Adrenal gland (tissue), 9 donors: ENCODE measurements at regions not wholly inside any gene's neighbourhood (a gene's known extent, or its start where the extent isn't known, plus 50 kb on each side); places are given as distances from the start of the nearest gene placed in this dataset.

Experiments used
- DNase-seq, 7 donors: peaks; one replicate each; pipeline ENCODE4 v3.0.0-alpha.2; 2019 to 2020
- H3K27ac ChIP-seq, 5 donors: fragments of 200-600 bp; sonication (generic) in 4 of 5; 1 replicate in 3 of 5; 2 replicates in 2 of 5; pipeline versions ENCODE4 v1.5.1 to v1.8.0; 2016 to 2020; ENCODE audit warnings: mild to moderate bottlenecking in 1 of 5
- H3K27me3 ChIP-seq: fragments of 200-600 bp; 2 replicates; pipeline ENCODE4 v1.8.0; 2021
- H3K36me3 ChIP-seq, 2 donors: fragments of 200-600 bp; replicated peaks in 1 of 2; 1 replicate in 1 of 2; 2 replicates in 1 of 2; pipeline versions ENCODE4 v1.5.1 to v1.8.0; 2018 to 2022
- H3K4me1 ChIP-seq, 2 donors: fragments of 200-600 bp; replicated peaks in 1 of 2; 1 replicate in 1 of 2; 2 replicates in 1 of 2; pipeline versions ENCODE4 v1.5.1 to v1.8.0; 2018 to 2021
- H3K4me3 ChIP-seq, 4 donors: fragments of 200-600 bp; sonication (generic) in 3 of 4; one replicate each; pipeline ENCODE4 v1.5.1; 2016 to 2018
- H3K9me3 ChIP-seq, 3 donors: fragments of 200-600 bp; sonication (generic) in 1 of 3; replicated peaks in 1 of 3; 1 replicate in 2 of 3; 2 replicates in 1 of 3; pipeline versions ENCODE4 v1.5.1 to v1.8.0; 2016 to 2021
- POLR2A ChIP-seq, 2 donors: fragments of 450-650 bp; IDR thresholded peaks; one replicate each; pipeline ENCODE4 v1.6.1; 2017; ENCODE audit warnings: antibody characterized with exemption in 2 of 2, mild to moderate bottlenecking in 2 of 2, moderate library complexity in 1 of 2
- WGBS, 4 donors: extraction: QIAGEN DNeasy Blood & Tissue Kit in 2 of 4; methylation state at CpG; one replicate each; pipeline versions ENCODE4 v1.1.5 to v1.1.7; 2013 to 2017; 5-methylcytosine and 5-hydroxymethylcytosine counted together
- intact Hi-C, 2 donors: fragments of 100-400 bp; cut with DNase I; formaldehyde crosslinking; loops; one replicate each; pipeline versions ENCODE4 v1.14.1 to v1.15.0; 2022 to 2023
- TF ChIP-seq, protein P1 (sequence below), 6 experiments: fragments of 450-650 bp in 4 of 6; fragments of 200-600 bp in 2 of 6; sonication (generic) in 1 of 6; IDR thresholded peaks; 1 replicate in 5 of 6; 2 replicates in 1 of 6; pipeline versions ENCODE4 v1.5.1 to v1.8.0; 2016 to 2021; ENCODE audit warnings: antibody characterized with exemption in 6 of 6, mild to moderate bottlenecking in 2 of 6, moderate library complexity in 1 of 6
- donor health status: healthy with polysubstance abuse.
- donor health status: Bipolar disorder and iron deficiency.
- donor health status: DM: yes; HTN: yes; CAD: no.
- donor health status: DM: no; HTN: no; CAD: no.
- donor health status: DM: no; HTN: no; CAD: no.

DNA sequence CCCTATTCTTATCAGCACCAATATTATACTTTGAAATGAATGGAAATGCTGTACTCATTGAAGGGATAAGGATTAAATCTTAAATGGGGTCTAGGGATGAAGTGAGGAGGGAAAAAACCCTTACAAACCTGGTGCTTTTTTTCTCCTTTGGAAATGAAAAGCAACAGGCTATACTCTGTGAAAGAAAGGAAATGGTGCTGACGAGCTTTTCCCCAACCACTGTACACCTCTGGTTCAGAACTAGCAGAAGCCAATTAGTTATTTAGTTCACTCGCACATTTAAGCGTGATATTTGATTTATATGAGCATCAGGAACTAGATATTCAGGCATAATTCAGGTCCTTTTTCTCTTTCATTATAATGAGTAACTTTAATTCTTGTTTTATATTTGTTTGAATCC lies 74.5 kb upstream of the S1PR1 start:
- Histone ChIP-seq H3K36me3 (no peaks in the 10 kb centered on the region), H3K9me3 (no peaks in the 10 kb centered on the region), H3K4me3 (no peak overlapping the region), H3K4me1 (no peaks in the 10 kb centered on the region), H3K27ac (peak overlapping the region in 1 of 5 donors; percentile 31), H3K27me3 (no peaks in the 10 kb centered on the region)
- intact Hi-C loops = no loop called here
- TF ChIP-seq, protein P1, sequence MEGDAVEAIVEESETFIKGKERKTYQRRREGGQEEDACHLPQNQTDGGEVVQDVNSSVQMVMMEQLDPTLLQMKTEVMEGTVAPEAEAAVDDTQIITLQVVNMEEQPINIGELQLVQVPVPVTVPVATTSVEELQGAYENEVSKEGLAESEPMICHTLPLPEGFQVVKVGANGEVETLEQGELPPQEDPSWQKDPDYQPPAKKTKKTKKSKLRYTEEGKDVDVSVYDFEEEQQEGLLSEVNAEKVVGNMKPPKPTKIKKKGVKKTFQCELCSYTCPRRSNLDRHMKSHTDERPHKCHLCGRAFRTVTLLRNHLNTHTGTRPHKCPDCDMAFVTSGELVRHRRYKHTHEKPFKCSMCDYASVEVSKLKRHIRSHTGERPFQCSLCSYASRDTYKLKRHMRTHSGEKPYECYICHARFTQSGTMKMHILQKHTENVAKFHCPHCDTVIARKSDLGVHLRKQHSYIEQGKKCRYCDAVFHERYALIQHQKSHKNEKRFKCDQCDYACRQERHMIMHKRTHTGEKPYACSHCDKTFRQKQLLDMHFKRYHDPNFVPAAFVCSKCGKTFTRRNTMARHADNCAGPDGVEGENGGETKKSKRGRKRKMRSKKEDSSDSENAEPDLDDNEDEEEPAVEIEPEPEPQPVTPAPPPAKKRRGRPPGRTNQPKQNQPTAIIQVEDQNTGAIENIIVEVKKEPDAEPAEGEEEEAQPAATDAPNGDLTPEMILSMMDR (IDR thresholded peaks at IDR 0.05) = no peak
- no peak for TF ChIP-seq POLR2A (IDR thresholded peaks at IDR 0.05)
- DNase-seq = no peak
- 76 to 90% (median 79%) methylated on average over 3 of the region's 3 CpGs for WGBS, 4 donors

GRCh38 chr1:101161619-101162018 lies 75.2 kb upstream of the S1PR1 start:
- Histone ChIP-seq H3K4me3 (no peak overlapping the region), H3K4me1 (no peaks in the 10 kb centered on the region), H3K9me3 (no peaks in the 10 kb centered on the region), H3K27ac (peak overlapping the region in 1 of 5 donors; percentile 36), H3K27me3 (no peaks in the 10 kb centered on the region), H3K36me3 (no peaks in the 10 kb centered on the region)
- TF ChIP-seq, protein P1 (IDR thresholded peaks at IDR 0.05) = no peak
- WGBS, 4 donors = 52 to 59% (median 54%) methylated on average over 3 of the region's 3 CpGs
- no peak for DNase-seq
- intact Hi-C loops = no loop called here

DNA sequence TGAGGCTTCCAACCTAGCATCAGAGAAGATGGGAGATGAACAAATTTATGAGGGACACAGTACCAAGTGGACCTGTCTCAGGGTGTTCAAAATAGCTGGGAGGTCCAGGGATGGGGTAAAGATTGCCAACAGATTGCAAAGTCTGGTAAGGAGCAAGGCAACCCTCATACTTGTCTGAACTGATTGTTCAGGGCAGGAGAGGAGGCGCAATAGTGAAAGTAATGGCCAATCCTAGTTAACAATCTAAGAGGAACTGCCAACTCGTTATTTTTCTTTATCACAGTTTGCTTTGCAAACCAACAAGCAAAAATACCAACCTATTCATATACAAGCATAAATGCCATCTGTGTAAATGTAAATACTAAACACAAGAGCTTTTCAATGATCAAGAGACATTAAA lies 78.4 kb upstream of the S1PR1 start:
- WGBS, 4 donors = 84 to 88% (median 87%) methylated on average over 2 of the region's 2 CpGs

GRCh38 chr1:101154547-101154946 lies 82.3 kb upstream of the S1PR1 start:
- WGBS, 4 donors = 71 to 83% (median 79%) methylated on average over 1 of the region's 1 CpG
- intact Hi-C loops = loop anchor here in 1 of 2 donors (10.0 kb wide), 1 partner anchor 60 kb away; no protein-coding TSS in a partner anchor
- no peak for DNase-seq
- no peak overlapping the region for H3K27ac ChIP-seq
- H3K4me3 ChIP-seq = no peak overlapping the region
- H3K9me3 ChIP-seq = no peaks in the 10 kb centered on the region
- no peaks in the 10 kb centered on the region for H3K27me3 ChIP-seq
- no peak for TF ChIP-seq POLR2A (IDR thresholded peaks at IDR 0.05)
- TF ChIP-seq, protein P1 (IDR thresholded peaks at IDR 0.05) = no peak
- no peaks in the 10 kb centered on the region for H3K36me3 ChIP-seq
- no peaks in the 10 kb centered on the region for H3K4me1 ChIP-seq

More for the DNA sequence above, 78.4 kb upstream of the S1PR1 start:
- TF ChIP-seq, protein P1 (IDR thresholded peaks at IDR 0.05) = no peak
- no peak for TF ChIP-seq POLR2A (IDR thresholded peaks at IDR 0.05)
- H3K27me3 ChIP-seq = no peaks in the 10 kb centered on the region
- no peaks in the 10 kb centered on the region for H3K9me3 ChIP-seq
- no peak overlapping the region for H3K4me3 ChIP-seq
- no peak for DNase-seq
- H3K36me3 ChIP-seq = no peaks in the 10 kb centered on the region
- H3K4me1 ChIP-seq = no peaks in the 10 kb centered on the region
- intact Hi-C loops = loop anchor here in 1 of 2 donors (10.0 kb wide), 1 partner anchor 56 kb away; no protein-coding TSS in a partner anchor
- H3K27ac ChIP-seq = no peak overlapping the region
